Tibial nerve (tissue), 4 donors: ENCODE measurements at regions not wholly inside any gene's neighbourhood (a gene's known extent, or its start where the extent isn't known, plus 50 kb on each side); places are given as distances from the start of the nearest gene placed in this dataset.

Source experiments
- DNase-seq, 2 donors: peaks; one replicate each; pipeline ENCODE4 v3.0.0-alpha.2; 2019; ENCODE audit warnings: low spot score in 2 of 2
- H3K27ac ChIP-seq, 4 donors: fragments of 200-600 bp; sonication (generic) in 3 of 4; one replicate each; pipeline ENCODE4 v1.5.1; 2017 to 2019; ENCODE audit warnings: mild to moderate bottlenecking in 1 of 4
- H3K27me3 ChIP-seq, 2 donors: fragments of 200-600 bp; sonication (generic) in 1 of 2; one replicate each; pipeline versions ENCODE4 v1.5.1 to v1.6.0; 2017 to 2019
- H3K36me3 ChIP-seq, 3 donors: fragments of 200-600 bp; sonication (generic); one replicate each; pipeline ENCODE4 v1.5.1; 2018 to 2019
- H3K4me1 ChIP-seq, 4 donors: fragments of 200-600 bp; sonication (generic) in 3 of 4; one replicate each; pipeline ENCODE4 v1.5.1; 2017 to 2019
- H3K4me3 ChIP-seq, 4 donors: fragments of 200-600 bp; sonication (generic) in 3 of 4; one replicate each; pipeline ENCODE4 v1.5.1; 2017 to 2019; ENCODE audit warnings: mild to moderate bottlenecking in 1 of 4, moderate library complexity in 1 of 4
- H3K9me3 ChIP-seq, 4 donors: fragments of 200-600 bp; sonication (generic) in 3 of 4; one replicate each; pipeline ENCODE4 v1.5.1; 2017 to 2019
- EP300 ChIP-seq, 2 donors: sonication (generic); formaldehyde crosslinking; IDR thresholded peaks; one replicate each; pipeline ENCODE4 v1.6.1; 2017; ENCODE audit warnings: antibody characterized with exemption in 2 of 2, mild to moderate bottlenecking in 1 of 2
- POLR2A ChIP-seq, 2 donors: fragments of 450-650 bp; IDR thresholded peaks; one replicate each; pipeline ENCODE4 v1.6.1; 2017; ENCODE audit warnings: antibody characterized with exemption in 2 of 2, mild to moderate bottlenecking in 2 of 2, moderate library complexity in 2 of 2
- WGBS, 2 donors: methylation state at CpG; one replicate each; pipeline ENCODE4 v1.1.5; 2018; 5-methylcytosine and 5-hydroxymethylcytosine counted together
- TF ChIP-seq, protein P1 (sequence below), 5 experiments: fragments of 200-600 bp in 3 of 5; fragments of 450-650 bp in 2 of 5; sonication (generic) in 3 of 5; IDR thresholded peaks; one replicate each; pipeline ENCODE4 v1.5.1; 2016 to 2019; ENCODE audit warnings: antibody characterized with exemption in 5 of 5, mild to moderate bottlenecking in 3 of 5, moderate library complexity in 2 of 5

DNA sequence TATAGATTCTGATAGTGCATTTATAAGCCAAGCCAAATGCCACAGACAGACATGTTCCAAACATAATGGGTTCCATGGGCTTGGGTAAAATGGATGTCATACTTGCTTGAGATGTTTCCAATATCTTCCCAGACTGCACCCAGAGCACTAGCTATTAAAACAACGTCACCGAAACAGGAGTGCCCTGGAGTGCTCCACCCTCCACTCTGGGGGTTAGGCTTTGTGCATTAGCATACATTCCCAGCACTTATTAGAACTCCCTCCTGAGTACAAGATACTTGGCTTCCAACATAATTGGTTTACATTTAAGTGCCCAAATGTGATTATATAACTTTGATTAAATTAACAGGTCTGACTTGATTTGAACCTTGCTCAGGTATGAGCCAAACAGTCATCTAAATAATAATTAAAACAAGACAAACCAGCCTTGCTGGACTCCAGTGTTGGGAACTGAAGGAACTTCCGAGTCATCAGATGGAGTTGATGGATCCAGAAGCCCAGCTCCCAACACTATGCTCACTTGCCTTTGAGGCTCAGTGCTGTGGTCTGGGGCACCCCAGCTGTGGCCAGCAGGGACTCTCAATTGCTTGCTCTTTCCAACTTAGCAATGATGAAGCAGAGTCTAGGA is 60.5 kb upstream of the LGALSL start:
- 93% methylated on average over 3 of the region's 3 CpGs for WGBS, 2 donors
- TF ChIP-seq EP300 (IDR thresholded peaks at IDR 0.05) (no peak), POLR2A (IDR thresholded peaks at IDR 0.05) (no peak)
- TF ChIP-seq, protein P1, sequence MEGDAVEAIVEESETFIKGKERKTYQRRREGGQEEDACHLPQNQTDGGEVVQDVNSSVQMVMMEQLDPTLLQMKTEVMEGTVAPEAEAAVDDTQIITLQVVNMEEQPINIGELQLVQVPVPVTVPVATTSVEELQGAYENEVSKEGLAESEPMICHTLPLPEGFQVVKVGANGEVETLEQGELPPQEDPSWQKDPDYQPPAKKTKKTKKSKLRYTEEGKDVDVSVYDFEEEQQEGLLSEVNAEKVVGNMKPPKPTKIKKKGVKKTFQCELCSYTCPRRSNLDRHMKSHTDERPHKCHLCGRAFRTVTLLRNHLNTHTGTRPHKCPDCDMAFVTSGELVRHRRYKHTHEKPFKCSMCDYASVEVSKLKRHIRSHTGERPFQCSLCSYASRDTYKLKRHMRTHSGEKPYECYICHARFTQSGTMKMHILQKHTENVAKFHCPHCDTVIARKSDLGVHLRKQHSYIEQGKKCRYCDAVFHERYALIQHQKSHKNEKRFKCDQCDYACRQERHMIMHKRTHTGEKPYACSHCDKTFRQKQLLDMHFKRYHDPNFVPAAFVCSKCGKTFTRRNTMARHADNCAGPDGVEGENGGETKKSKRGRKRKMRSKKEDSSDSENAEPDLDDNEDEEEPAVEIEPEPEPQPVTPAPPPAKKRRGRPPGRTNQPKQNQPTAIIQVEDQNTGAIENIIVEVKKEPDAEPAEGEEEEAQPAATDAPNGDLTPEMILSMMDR (IDR thresholded peaks at IDR 0.05): no peak
- Histone ChIP-seq H3K4me1 (no peaks in the 10 kb centered on the region), H3K27me3 (no peaks in the 10 kb centered on the region), H3K4me3 (no peak overlapping the region), H3K27ac (no peak overlapping the region), H3K36me3 (peaks cover 0 to 4% (median 0%) of the 10 kb centered on the region in 3 donors), H3K9me3 (peaks cover 0 to 10% (median 0%) of the 10 kb centered on the region in 4 donors)
- DNase-seq: no peak

DNA sequence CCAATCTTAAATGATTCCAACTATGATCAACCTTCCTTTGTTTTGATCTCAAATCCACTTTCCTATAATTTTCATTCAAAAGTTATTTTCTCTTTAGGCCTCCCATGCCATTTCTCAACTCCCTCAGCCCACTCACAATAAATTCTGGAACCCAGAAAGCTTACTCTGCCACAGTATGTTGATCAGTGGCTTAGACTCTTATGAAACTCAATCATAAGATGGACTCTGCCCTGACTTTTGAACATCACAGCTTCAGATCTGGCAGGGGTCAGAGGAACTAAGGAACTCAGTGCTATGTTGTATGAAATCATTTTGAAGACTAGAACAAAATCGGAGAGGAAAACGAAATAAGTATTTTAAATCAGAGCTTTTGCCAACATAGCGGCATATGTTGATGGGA is 59.8 kb upstream of the LGALSL start:
- H3K27me3 ChIP-seq: no peaks in the 10 kb centered on the region
- no peaks in the 10 kb centered on the region for H3K4me1 ChIP-seq
- peaks cover 0 to 4% (median 0%) of the 10 kb centered on the region in 3 donors for H3K36me3 ChIP-seq
- no peak for TF ChIP-seq POLR2A (IDR thresholded peaks at IDR 0.05)
- no peak for TF ChIP-seq EP300 (IDR thresholded peaks at IDR 0.05)
- TF ChIP-seq, protein P1 (IDR thresholded peaks at IDR 0.05): no peak
- WGBS, 2 donors: 94% methylated on average over 3 of the region's 3 CpGs
- no peak overlapping the region for H3K27ac ChIP-seq
- no peak overlapping the region for H3K4me3 ChIP-seq
- peaks cover 0 to 10% (median 0%) of the 10 kb centered on the region in 4 donors for H3K9me3 ChIP-seq
- no peak for DNase-seq

DNA sequence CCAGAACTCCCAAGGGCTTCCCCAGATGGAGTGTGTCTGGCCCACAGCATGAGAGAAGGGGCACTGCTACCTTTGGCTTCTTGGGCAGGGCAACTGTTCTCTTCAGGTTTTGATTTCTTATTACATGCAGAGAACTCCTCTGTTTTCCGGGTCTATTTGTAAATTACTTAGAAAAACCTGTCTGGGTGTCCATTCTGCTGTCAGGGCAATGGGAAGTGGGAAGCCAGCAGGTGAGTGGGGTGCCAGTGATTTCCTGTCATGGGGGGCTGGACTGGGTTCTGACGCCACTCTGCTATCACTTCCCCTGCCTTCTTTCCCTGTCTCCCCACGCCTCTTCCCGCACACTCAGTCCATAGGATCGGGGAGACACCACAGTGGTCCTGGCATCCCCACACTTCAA is 58.0 kb upstream of the LGALSL start:
- Histone ChIP-seq H3K27me3 (no peaks in the 10 kb centered on the region), H3K36me3 (peaks cover 0 to 4% (median 0%) of the 10 kb centered on the region in 3 donors), H3K9me3 (peaks cover 0 to 2% (median 0%) of the 10 kb centered on the region in 4 donors), H3K27ac (no peak overlapping the region), H3K4me3 (no peak overlapping the region), H3K4me1 (peaks cover 0 to 11% (median 1%) of the 10 kb centered on the region in 4 donors)
- 94 to 98% methylated on average over 5 of the region's 5 CpGs for WGBS, 2 donors
- DNase-seq: no peak
- TF ChIP-seq POLR2A (IDR thresholded peaks at IDR 0.05): no peak
- TF ChIP-seq, protein P1 (IDR thresholded peaks at IDR 0.05): no peak
- no peak for TF ChIP-seq EP300 (IDR thresholded peaks at IDR 0.05)

DNA sequence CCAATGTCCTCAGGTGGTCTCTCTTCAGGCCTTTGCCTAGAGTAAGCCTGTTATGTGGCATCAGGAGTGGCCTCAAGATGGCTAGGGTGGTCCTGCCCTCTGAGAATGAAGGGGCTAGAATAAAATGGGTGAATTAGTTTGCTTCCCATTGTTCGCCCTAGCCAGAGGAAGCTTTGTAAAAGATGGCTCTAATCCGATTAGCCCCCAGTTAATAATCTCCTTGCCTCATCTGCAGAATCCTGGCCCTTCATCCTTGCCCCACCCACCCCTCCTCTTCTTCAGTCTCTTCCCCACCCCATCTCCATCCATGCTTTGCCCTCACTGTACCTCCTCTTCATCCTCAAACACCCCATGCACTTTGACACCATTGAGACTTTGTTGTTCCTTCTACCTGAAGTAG is 57.4 kb upstream of the LGALSL start:
- Histone ChIP-seq H3K4me1 (peaks cover 0 to 16% (median 4%) of the 10 kb centered on the region in 4 donors), H3K9me3 (no peaks in the 10 kb centered on the region), H3K4me3 (no peak overlapping the region), H3K36me3 (peaks cover 0 to 4% (median 0%) of the 10 kb centered on the region in 3 donors), H3K27me3 (no peaks in the 10 kb centered on the region), H3K27ac (no peak overlapping the region)
- DNase-seq: no peak
- TF ChIP-seq, protein P1 (IDR thresholded peaks at IDR 0.05): no peak
- TF ChIP-seq POLR2A (IDR thresholded peaks at IDR 0.05): no peak
- TF ChIP-seq EP300 (IDR thresholded peaks at IDR 0.05): no peak
- 74 to 98% methylated on average over 2 of the region's 2 CpGs for WGBS, 2 donors

DNA sequence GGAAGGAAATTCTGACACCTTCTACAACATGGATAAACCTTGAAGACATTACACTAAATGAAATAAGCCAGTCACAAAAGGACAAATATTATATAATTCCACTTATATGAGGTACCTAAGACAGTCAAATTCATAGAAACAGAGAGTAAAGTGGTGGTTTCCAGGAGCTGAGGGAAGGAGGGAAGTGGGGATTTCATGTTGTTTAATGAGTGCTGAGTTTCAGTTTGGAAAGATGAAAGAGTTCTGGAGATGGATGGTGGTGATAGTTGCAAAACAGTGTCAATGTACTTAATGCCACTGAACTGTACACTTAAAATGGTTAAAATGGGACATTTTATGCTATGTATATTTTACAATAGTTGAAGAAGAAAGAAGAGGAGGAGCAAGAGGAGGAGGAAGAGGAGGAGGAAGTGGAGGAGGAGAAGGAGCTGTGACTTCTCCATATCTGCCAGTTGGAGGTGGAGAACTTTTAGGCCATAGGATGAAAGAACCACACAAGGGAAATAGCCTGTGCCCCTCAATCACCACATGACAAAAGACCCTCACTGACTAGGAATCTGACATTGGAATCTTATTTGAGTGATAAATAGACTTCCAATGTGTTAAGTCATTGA is 55.3 kb upstream of the LGALSL start:
- no peaks in the 10 kb centered on the region for H3K9me3 ChIP-seq
- peaks cover 0 to 31% (median 13%) of the 10 kb centered on the region in 4 donors for H3K4me1 ChIP-seq
- no peak overlapping the region for H3K27ac ChIP-seq
- H3K36me3 ChIP-seq: peaks cover 0 to 4% (median 0%) of the 10 kb centered on the region in 3 donors
- H3K4me3 ChIP-seq: no peak overlapping the region
- no peaks in the 10 kb centered on the region for H3K27me3 ChIP-seq
- no peak for DNase-seq
- TF ChIP-seq POLR2A (IDR thresholded peaks at IDR 0.05): no peak
- TF ChIP-seq, protein P1 (IDR thresholded peaks at IDR 0.05): no peak
- no peak for TF ChIP-seq EP300 (IDR thresholded peaks at IDR 0.05)
